ENCODE measurements at regions not wholly inside any gene's neighbourhood (a gene's known extent, or its start where the extent isn't known, plus 50 kb on each side); places are given as distances from the start of the nearest gene placed in this dataset.

DNA sequence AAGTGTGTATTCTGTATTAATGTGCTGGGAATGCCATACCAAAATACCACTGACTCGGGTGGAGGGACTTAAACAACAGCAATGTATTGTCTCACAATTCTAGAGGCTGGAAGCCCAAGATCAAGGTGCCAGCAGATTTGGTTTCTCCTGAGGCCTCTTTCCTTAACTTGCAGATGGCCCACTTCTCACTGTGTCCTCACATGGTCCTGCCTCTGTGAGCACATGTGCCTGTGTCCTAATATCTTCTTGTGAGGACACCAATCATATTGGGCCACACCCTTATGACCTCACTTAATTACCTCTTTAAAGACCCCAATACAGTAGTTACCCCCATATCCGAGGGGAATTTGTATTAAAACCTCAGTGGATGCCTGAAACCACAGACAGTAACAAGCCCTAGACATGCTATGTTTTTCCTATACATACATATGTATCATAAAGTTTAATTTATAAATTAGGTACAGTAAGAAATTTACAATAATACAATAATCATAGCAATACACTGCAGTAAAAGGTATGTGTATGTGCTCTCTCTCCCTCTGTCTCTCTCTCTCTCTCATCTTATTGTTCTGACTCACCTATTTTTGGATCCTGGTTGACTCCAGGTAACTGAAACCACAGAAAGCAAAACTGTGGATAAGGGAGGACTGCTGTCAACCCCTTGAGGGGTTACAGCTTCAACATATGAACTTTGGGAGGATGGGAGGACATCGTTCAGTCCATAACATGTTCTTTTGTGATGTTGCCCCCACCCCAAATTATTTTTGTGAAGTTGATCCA, 174.3 kb downstream of the IRS2 start:
- ATAC-seq (no peak), DNase-seq (ENCODE audit: low spot score) (no peak)
- intact Hi-C loops (cut with DNase I) = no loop called here

- intact Hi-C loops (cut with DNase I) = no loop called here
- DNase-seq (ENCODE audit: low spot score) (no peak), ATAC-seq (no peak)
Observed at GRCh38 chr13:109610517-109610916, 175.9 kb downstream of the IRS2 start.

DNA sequence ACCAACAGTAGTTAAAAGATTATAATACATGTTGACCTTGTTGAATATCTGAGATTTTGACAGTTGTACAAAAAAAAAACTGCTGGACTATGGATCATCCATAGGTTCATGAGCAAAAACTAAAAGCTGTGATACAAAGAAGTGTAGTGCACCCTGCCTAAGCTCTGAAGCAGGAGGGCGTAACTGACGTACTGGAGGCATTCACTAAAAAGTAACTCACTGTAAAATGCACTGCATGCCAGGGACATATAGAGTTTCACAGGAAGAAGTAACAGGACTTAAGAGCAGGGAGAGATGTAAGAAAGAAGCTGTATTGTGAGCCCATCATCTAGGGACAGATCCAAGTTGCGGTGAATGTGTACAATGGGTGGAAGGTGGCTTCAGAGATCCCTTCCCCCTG, 177.9 kb downstream of the IRS2 start:
- no peak for DNase-seq (ENCODE audit: low spot score)
- no peak for ATAC-seq
- intact Hi-C loops (cut with DNase I) = no loop called here

GRCh38 chr13:109608059-109608458, 178.3 kb downstream of the IRS2 start:
- DNase-seq (ENCODE audit: low spot score) (no peak), ATAC-seq (no peak)
- intact Hi-C loops (cut with DNase I) = no loop called here

DNA sequence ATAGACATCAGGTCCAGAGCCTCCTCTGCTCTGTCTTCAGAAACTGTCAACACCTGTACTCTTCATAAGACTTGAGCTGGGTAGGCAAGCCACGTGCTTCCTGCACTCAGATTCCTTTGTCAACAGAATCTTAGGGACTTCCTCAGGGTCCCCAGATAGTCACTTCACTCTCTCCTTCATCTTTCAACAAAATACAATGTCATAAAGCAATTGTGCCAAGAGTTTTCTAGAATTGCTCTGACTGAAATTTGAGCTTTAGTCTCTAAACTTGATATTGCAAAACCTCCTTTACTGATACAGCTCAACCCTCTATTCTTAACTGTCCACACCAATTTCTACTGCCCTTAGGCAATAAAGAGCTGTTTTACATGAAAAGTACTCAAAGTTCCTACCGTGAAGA, 179.9 kb downstream of the IRS2 start:
- intact Hi-C loops (cut with DNase I) = no loop called here
- ATAC-seq (no peak), DNase-seq (ENCODE audit: low spot score) (no peak)

DNA sequence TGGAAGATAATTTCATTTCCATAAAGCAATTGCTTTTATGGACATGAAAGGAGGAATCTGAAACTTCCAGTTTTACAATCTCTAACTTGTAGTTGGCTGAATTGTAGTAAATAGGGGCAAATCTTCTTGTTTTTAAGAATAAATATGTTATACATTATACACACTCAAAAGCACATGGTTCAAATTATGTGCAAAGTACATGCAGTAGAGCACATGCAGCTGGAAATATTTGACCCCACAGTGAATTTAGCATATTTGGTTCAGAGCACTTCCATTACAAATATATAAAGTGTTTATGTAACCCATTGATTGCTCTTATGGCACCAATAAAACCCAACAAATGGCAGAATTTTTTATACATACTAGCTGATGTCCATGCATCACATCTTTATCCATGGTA, 180.5 kb downstream of the IRS2 start:
- DNase-seq (ENCODE audit: low spot score) = no peak
- ATAC-seq = no peak

DNA sequence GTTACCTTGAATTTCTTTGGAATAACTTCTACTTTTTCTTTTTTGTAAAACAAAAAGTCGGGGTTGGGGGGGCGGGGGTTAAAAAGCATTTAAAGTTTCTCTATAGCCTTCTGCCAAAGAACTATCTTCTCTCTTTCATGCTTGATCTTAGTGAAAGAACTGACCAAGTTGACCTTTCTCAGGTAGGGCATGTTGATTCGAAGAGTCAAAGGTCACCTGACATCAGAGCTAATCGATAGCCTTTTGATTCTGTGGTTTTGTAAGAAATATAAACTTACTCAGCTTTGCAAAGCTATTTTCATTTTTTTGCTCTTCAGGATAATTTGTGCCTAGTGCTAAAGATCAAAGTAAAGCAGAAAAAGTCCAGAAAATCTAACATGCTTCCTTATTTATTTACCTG, 181.5 kb downstream of the IRS2 start:
- intact Hi-C loops (cut with DNase I) = no loop called here
- ATAC-seq (no peak), DNase-seq (ENCODE audit: low spot score) (no peak)

More for the DNA sequence above, 180.5 kb downstream of the IRS2 start:
- intact Hi-C loops (cut with DNase I) = no loop called here

GRCh38 chr13:109602356-109602755, 184.0 kb downstream of the IRS2 start:
- DNase-seq (ENCODE audit: low spot score) (no peak), ATAC-seq (no peak)
- intact Hi-C loops (cut with DNase I) = no loop called here

DNA sequence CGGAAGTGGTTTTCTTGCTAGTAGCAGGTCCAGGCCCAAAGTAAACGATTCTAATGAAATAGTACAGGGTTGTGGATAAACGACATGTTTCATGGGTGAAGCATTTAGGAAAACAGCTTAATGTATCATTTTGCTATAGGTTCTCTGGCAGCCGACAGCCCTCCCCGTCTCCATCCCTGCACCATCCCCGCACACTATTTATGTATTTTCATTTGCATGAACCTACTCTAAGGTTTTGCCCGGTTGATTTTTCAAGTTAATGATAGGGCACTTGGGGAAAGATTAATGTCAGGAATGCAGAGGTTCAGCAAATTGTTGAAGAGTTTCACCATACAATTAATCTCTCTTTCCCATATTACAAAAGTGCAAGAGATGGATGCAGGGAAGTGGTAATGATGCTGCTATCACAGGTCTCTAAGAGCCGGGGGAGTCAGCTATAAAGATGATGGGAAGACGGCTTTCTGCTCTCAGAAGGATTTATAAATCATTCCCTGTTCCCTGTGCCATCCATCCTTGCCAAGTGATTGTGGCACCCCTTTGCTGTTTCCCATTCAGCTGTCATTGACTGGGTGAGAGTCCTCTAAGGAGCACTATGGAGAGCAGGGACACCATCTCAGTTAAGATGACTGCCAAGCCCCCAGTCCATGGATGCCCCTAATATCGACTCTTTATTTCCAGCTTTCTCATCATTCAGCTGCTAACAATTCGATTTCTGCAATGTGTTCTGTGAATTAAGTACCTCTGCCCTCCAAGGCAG, 186.3 kb downstream of the IRS2 start:
- DNase-seq (ENCODE audit: low spot score) = no peak
- intact Hi-C loops (cut with DNase I) = no loop called here
- no peak for ATAC-seq

- intact Hi-C loops (cut with DNase I) = no loop called here
- ATAC-seq (no peak), DNase-seq (ENCODE audit: low spot score) (no peak)
Observed at GRCh38 chr13:109595471-109595870, 190.9 kb downstream of the IRS2 start.

- DNase-seq (ENCODE audit: low spot score) (no peak), ATAC-seq (no peak)
- intact Hi-C loops (cut with DNase I) = no loop called here
Observed at GRCh38 chr13:109593230-109593629, 193.2 kb downstream of the IRS2 start.

GRCh38 chr13:109592770-109593169, 193.6 kb downstream of the IRS2 start:
- DNase-seq (ENCODE audit: low spot score) = no peak
- no peak for ATAC-seq
- intact Hi-C loops (cut with DNase I) = no loop called here

DNA sequence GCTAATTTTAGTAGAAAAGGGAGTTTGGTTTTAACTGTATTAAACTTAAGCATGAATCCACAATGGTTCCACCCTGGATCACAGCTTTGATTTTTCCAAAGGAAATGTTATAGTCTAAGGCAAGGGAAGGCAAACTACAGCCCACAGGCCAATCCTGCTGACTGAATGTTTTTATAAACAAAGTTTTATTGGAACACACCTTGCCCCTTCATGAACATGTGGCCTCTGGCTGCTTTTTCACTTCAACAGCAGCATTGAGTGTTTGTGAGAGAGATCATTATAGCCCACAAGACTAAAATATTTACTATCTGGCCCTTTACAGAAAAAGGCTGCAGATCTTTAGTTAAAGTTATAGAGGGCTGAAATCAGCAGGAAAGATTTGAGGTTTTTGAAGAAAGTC, 198.7 kb downstream of the IRS2 start:
- intact Hi-C loops (cut with DNase I) = no loop called here
- no peak for DNase-seq (ENCODE audit: low spot score)
- ATAC-seq = no peak

DNA sequence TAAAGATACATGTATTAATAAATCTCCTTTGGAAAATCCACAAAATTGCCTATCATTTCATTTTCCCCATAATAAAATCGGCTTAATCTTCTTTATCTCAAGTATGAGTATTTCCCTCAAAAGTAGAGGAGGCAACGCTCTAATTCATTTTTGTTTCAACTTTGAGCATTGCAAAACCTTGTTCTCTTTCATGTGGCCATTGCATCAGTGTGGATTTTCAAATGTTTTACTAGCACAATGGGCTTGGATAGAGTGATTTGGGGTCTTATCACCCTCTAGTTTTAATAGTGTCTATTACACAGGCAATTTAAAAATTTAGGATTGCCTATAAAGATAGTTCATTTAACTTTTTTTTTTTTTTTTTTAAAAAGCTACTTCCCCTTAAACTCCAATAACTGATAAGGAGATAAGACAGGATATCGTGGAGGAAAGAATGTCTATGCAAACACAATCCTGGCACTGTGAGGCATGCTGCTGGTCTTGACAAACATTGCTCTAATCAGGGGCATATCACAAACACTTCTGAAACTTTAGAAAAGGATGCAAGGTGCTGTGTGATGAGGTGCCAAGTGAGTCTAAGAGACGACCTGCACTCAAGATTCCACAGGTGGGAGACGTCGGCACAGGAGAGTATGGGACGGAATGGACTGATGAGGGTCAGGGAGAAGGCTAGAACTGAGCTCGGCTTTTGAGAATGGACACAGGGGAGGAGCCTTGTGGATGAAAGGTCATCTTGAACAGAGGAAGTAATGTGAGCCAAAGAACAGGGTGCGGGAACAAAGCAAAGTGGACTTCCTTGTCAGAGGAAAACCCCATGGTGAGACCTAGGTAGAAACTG, 199.7 kb downstream of the IRS2 start:
- DNase-seq (ENCODE audit: low spot score) = no peak
- intact Hi-C loops (cut with DNase I) = no loop called here
- no peak for ATAC-seq

GRCh38 chr13:109584844-109585361, 201.5 kb downstream of the IRS2 start:
- ATAC-seq (no peak), DNase-seq (ENCODE audit: low spot score) (no peak)
- intact Hi-C loops (cut with DNase I) = no loop called here

GRCh38 chr13:109577191-109577700, 209.1 kb downstream of the IRS2 start:
- ATAC-seq (no peak), DNase-seq (ENCODE audit: low spot score) (no peak)
- intact Hi-C loops (cut with DNase I) = no loop called here

DNA sequence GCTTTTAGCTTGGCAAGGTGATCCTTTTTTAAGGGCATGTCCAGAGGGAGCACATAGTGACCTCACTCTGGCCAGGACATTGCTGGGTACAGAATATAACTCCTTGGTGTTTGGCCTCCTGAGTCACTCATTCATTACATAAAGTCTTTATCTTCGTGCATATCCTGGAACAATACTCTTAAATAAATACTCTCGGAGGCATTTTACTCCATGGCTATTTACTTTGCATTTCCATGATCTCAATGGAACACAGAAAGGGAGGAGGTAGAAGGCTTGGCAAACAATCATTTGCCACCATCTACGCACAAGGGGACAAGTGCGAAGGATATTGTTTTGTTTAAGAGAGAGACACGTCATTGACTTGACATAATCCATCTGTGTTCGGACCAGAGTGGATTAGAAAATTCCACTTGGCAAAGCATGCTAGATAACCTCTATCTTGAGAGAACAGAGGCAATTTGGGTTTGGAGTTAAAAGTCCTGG, 210.0 kb downstream of the IRS2 start:
- DNase-seq (ENCODE audit: low spot score) = no peak
- no peak for ATAC-seq
- intact Hi-C loops (cut with DNase I) = no loop called here

GRCh38 chr13:109575821-109576220, 210.6 kb downstream of the IRS2 start:
- no peak for ATAC-seq
- no peak for DNase-seq (ENCODE audit: low spot score)
- intact Hi-C loops (cut with DNase I) = no loop called here

GRCh38 chr13:109572389-109572788, 214.0 kb downstream of the IRS2 start:
- intact Hi-C loops (cut with DNase I) = no loop called here
- ATAC-seq (no peak), DNase-seq (ENCODE audit: low spot score) (no peak)

All from sciatic nerve (tissue), 2 donors.